ENCODE measurements at regions not wholly inside any gene's neighbourhood (a gene's known extent, or its start where the extent isn't known, plus 50 kb on each side); places are given as distances from the start of the nearest gene placed in this dataset.

- no peaks in the 10 kb centered on the region for H3K36me3 ChIP-seq (ENCODE audit: insufficient read depth, low read length)
- no peaks in the 10 kb centered on the region for H3K4me1 ChIP-seq (ENCODE audit: insufficient read depth, low read length)
- no peak overlapping the region for H3K4me3 ChIP-seq (ENCODE audit: low read length)
- H3K4me1 Mint-ChIP-seq (ENCODE audit: low read depth) = no peaks in the 10 kb centered on the region
- ATAC-seq (ENCODE audit: poor library complexity) (no peak), DNase-seq (no peak)
- H3K27me3 ChIP-seq (ENCODE audit: control insufficient read depth in 1 of 2, insufficient read depth in 2 of 2, low read length in 2 of 2) = no peaks in the 10 kb centered on the region
- H3K27ac ChIP-seq (ENCODE audit: low read depth in 1 of 2, low read length in 2 of 2) = no peak overlapping the region
- H3K4me3 Mint-ChIP-seq = no peak overlapping the region
- peaks cover 0 to 10% of the 10 kb centered on the region in 2 experiments for H3K9me3 ChIP-seq (ENCODE audit: control insufficient read depth in 1 of 2, insufficient read depth in 1 of 2, low read length in 2 of 2)
- no peaks in the 10 kb centered on the region for H3K36me3 Mint-ChIP-seq (ENCODE audit: low read depth)
- H3K9me3 Mint-ChIP-seq = peaks cover 2% of the 10 kb centered on the region
- TF ChIP-seq CTCF (IDR thresholded peaks at IDR 0.05) = no peak
- CTCF ChIA-PET = no interaction called here
- no peaks in the 10 kb centered on the region for H3K27me3 Mint-ChIP-seq
- POLR2A ChIA-PET = no interaction called here
- no peak overlapping the region for H3K27ac Mint-ChIP-seq
- intact Hi-C loops (cut with DNase I, micrococcal nuclease) = no loop called here
These were observed 692.9 kb downstream of the SLC4A3 start for GRCh38 chr2:220320326-220320725.

GRCh38 chr2:220332886-220333285, 705.5 kb downstream of the SLC4A3 start:
- no peak for ATAC-seq (ENCODE audit: poor library complexity)
- Histone ChIP-seq H3K36me3 (ENCODE audit: insufficient read depth, low read length) (no peaks in the 10 kb centered on the region), H3K4me1 (ENCODE audit: insufficient read depth, low read length) (no peaks in the 10 kb centered on the region), H3K27ac (ENCODE audit: low read depth in 1 of 2, low read length in 2 of 2) (no peak overlapping the region), H3K27me3 (ENCODE audit: control insufficient read depth in 1 of 2, insufficient read depth in 2 of 2, low read length in 2 of 2) (no peaks in the 10 kb centered on the region), H3K4me3 (ENCODE audit: low read length) (no peak overlapping the region), H3K9me3 (ENCODE audit: control insufficient read depth in 1 of 2, insufficient read depth in 1 of 2, low read length in 2 of 2) (no peaks in the 10 kb centered on the region)
- Mint-ChIP-seq H3K27ac (no peak overlapping the region), H3K36me3 (ENCODE audit: low read depth) (no peaks in the 10 kb centered on the region), H3K9me3 (peaks cover 2% of the 10 kb centered on the region), H3K4me3 (no peak overlapping the region), H3K4me1 (ENCODE audit: low read depth) (no peaks in the 10 kb centered on the region), H3K27me3 (no peaks in the 10 kb centered on the region)
- ChIA-PET CTCF (no interaction called here), POLR2A (no interaction called here)
- DNase-seq = no peak
- intact Hi-C loops (cut with DNase I, micrococcal nuclease) = no loop called here
- no peak for TF ChIP-seq CTCF (IDR thresholded peaks at IDR 0.05)

- H3K27me3 Mint-ChIP-seq = no peaks in the 10 kb centered on the region
- no peaks in the 10 kb centered on the region for H3K36me3 Mint-ChIP-seq (ENCODE audit: low read depth)
- no peaks in the 10 kb centered on the region for H3K27me3 ChIP-seq (ENCODE audit: control insufficient read depth in 1 of 2, insufficient read depth in 2 of 2, low read length in 2 of 2)
- no peaks in the 10 kb centered on the region for H3K4me1 Mint-ChIP-seq (ENCODE audit: low read depth)
- DNase-seq = no peak
- POLR2A ChIA-PET = no interaction called here
- H3K27ac Mint-ChIP-seq = no peak overlapping the region
- H3K27ac ChIP-seq (ENCODE audit: low read depth in 1 of 2, low read length in 2 of 2) = no peak overlapping the region
- no peaks in the 10 kb centered on the region for H3K4me1 ChIP-seq (ENCODE audit: insufficient read depth, low read length)
- no peak overlapping the region for H3K4me3 ChIP-seq (ENCODE audit: low read length)
- no peaks in the 10 kb centered on the region for H3K36me3 ChIP-seq (ENCODE audit: insufficient read depth, low read length)
- no peak for TF ChIP-seq CTCF (IDR thresholded peaks at IDR 0.05)
- peaks cover 2% of the 10 kb centered on the region for H3K9me3 Mint-ChIP-seq
- no peak overlapping the region for H3K4me3 Mint-ChIP-seq
- intact Hi-C loops (cut with DNase I, micrococcal nuclease) = no loop called here
- CTCF ChIA-PET = no interaction called here
- no peaks in the 10 kb centered on the region for H3K9me3 ChIP-seq (ENCODE audit: control insufficient read depth in 1 of 2, insufficient read depth in 1 of 2, low read length in 2 of 2)
- ATAC-seq (ENCODE audit: poor library complexity) = no peak
These were observed 706.8 kb downstream of the SLC4A3 start for GRCh38 chr2:220334210-220334609.
